GM18868 (cell line): ENCODE measurements at regions not wholly inside any gene's neighbourhood (a gene's known extent, or its start where the extent isn't known, plus 50 kb on each side); places are given as distances from the start of the nearest gene placed in this dataset.
A peak's percentile ranks its signal among the peaks of the same experiment; 100 is the strongest.

ENCODE experiments used
- ATAC-seq: cut with Tn5 transposase; IDR thresholded peaks from one replicate; pipeline ENCODE4 v1.9.1; 2021; ENCODE audit warnings: mild to moderate bottlenecking, moderate library complexity; ENCODE audit not compliant: unreplicated experiment

GRCh38 chr5:171624396-171624795 lies 161.2 kb upstream of the SMIM23 start:
- ATAC-seq = no peak

GRCh38 chr5:171625646-171626045 lies 160.0 kb upstream of the SMIM23 start:
- no peak for ATAC-seq

- no peak for ATAC-seq
Observed at GRCh38 chr5:171627936-171628632, 157.5 kb upstream of the SMIM23 start.

GRCh38 chr5:171628633-171628974 lies 157.0 kb upstream of the SMIM23 start:
- ATAC-seq = no peak

GRCh38 chr5:171629221-171629620 lies 156.4 kb upstream of the SMIM23 start:
- ATAC-seq = no peak

- ATAC-seq = no peak
Observed at GRCh38 chr5:171629628-171630349, 155.8 kb upstream of the SMIM23 start.

GRCh38 chr5:171630350-171631065 lies 155.1 kb upstream of the SMIM23 start:
- no peak for ATAC-seq

GRCh38 chr5:171632616-171633015 lies 153.0 kb upstream of the SMIM23 start:
- no peak for ATAC-seq

- peak; percentile 67 for ATAC-seq
Observed at GRCh38 chr5:171633776-171634470, 151.7 kb upstream of the SMIM23 start.

GRCh38 chr5:171634511-171634910 lies 151.1 kb upstream of the SMIM23 start:
- ATAC-seq = no peak

- no peak for ATAC-seq
Observed at GRCh38 chr5:171635028-171635427, 150.6 kb upstream of the SMIM23 start.

GRCh38 chr5:171635561-171636245 lies 149.9 kb upstream of the SMIM23 start:
- no peak for ATAC-seq

GRCh38 chr5:171637811-171638210 lies 147.8 kb upstream of the SMIM23 start:
- no peak for ATAC-seq

- no peak for ATAC-seq
Observed at GRCh38 chr5:171639205-171639621, 146.4 kb upstream of the SMIM23 start.

GRCh38 chr5:171639966-171640365 lies 145.7 kb upstream of the SMIM23 start:
- no peak for ATAC-seq

- ATAC-seq = no peak
Observed at GRCh38 chr5:171640480-171640879, 145.1 kb upstream of the SMIM23 start.

GRCh38 chr5:171641891-171642290 lies 143.7 kb upstream of the SMIM23 start:
- ATAC-seq = no peak

GRCh38 chr5:171642894-171643293 lies 142.7 kb upstream of the SMIM23 start:
- ATAC-seq = no peak

- ATAC-seq = no peak
Observed at GRCh38 chr5:171644536-171644935, 141.1 kb upstream of the SMIM23 start.

GRCh38 chr5:171646102-171647042 lies 139.2 kb upstream of the SMIM23 start:
- no peak for ATAC-seq
